ENCODE measurements at regions not wholly inside any gene's neighbourhood (a gene's known extent, or its start where the extent isn't known, plus 50 kb on each side); places are given as distances from the start of the nearest gene placed in this dataset.

GRCh38 chr10:29725133-29725720 lies 90.5 kb upstream of the SVIL start:
- H3K36me3 ChIP-seq (ENCODE audit: low read depth): no peaks in the 10 kb centered on the region
- H3K9me2 ChIP-seq (ENCODE audit: insufficient read depth): no peaks in the 10 kb centered on the region
- H3K4me1 ChIP-seq (ENCODE audit: insufficient read depth): no peaks in the 10 kb centered on the region
- no peak for TF ChIP-seq EZH2phosphoT487 (IDR thresholded peaks at IDR 0.05; ENCODE audit: insufficient read depth, low read depth)
- no peak for TF ChIP-seq EZH2 (IDR thresholded peaks at IDR 0.05; ENCODE audit: insufficient read depth, poor library complexity, severe bottlenecking)
- in situ Hi-C loops (cut with MboI): no loop called here
- DNase-seq: no peak
- H2AFZ ChIP-seq: no peak overlapping the region
- no peak overlapping the region for H3K4me3 ChIP-seq
- no peaks in the 10 kb centered on the region for H3K9me3 ChIP-seq (ENCODE audit: low read depth)
- no peak overlapping the region for H3K4me2 ChIP-seq (ENCODE audit: unreplicated experiment)
- no peaks in the 10 kb centered on the region for H4K20me1 ChIP-seq (ENCODE audit: insufficient read depth)
- H3F3A ChIP-seq (ENCODE audit: insufficient read depth): no peaks in the 10 kb centered on the region
- no peaks in the 10 kb centered on the region for H3K79me2 ChIP-seq (ENCODE audit: insufficient read depth)
- no peaks in the 10 kb centered on the region for H3K27me3 ChIP-seq (replicated peaks; ENCODE audit: insufficient read depth)
- no peak overlapping the region for H3K27ac ChIP-seq
- WGBS, 2 experiments (ENCODE audit: low coverage in 1 of 2, low lambda C conversion rate in 2 of 2, missing lambda C conversion rate in 2 of 2): 71 to 74% methylated on average over 6 of the region's 6 CpGs
- no peak overlapping the region for H3K9ac ChIP-seq

- DNase-seq: no peak
- H3K79me2 ChIP-seq (ENCODE audit: insufficient read depth): no peaks in the 10 kb centered on the region
- H3K4me1 ChIP-seq (ENCODE audit: insufficient read depth): no peaks in the 10 kb centered on the region
- no peak overlapping the region for H3K4me2 ChIP-seq (ENCODE audit: unreplicated experiment)
- no peaks in the 10 kb centered on the region for H3F3A ChIP-seq (ENCODE audit: insufficient read depth)
- no peaks in the 10 kb centered on the region for H3K9me3 ChIP-seq (ENCODE audit: low read depth)
- H3K4me3 ChIP-seq: no peak overlapping the region
- no peaks in the 10 kb centered on the region for H3K27me3 ChIP-seq (replicated peaks; ENCODE audit: insufficient read depth)
- in situ Hi-C loops (cut with MboI): no loop called here
- no peaks in the 10 kb centered on the region for H3K9me2 ChIP-seq (ENCODE audit: insufficient read depth)
- H3K27ac ChIP-seq: no peak overlapping the region
- H3K9ac ChIP-seq: no peak overlapping the region
- H3K36me3 ChIP-seq (ENCODE audit: low read depth): no peaks in the 10 kb centered on the region
- no peak overlapping the region for H2AFZ ChIP-seq
- WGBS, 2 experiments (ENCODE audit: low coverage in 1 of 2, low lambda C conversion rate in 2 of 2, missing lambda C conversion rate in 2 of 2): 53 to 54% methylated on average over 2 of the region's 2 CpGs
- no peaks in the 10 kb centered on the region for H4K20me1 ChIP-seq (ENCODE audit: insufficient read depth)
- TF ChIP-seq EZH2phosphoT487 (IDR thresholded peaks at IDR 0.05; ENCODE audit: insufficient read depth, low read depth) (no peak), EZH2 (IDR thresholded peaks at IDR 0.05; ENCODE audit: insufficient read depth, poor library complexity, severe bottlenecking) (no peak)
Observed at GRCh38 chr10:29723726-29724125, 89.0 kb upstream of the SVIL start.

DNA sequence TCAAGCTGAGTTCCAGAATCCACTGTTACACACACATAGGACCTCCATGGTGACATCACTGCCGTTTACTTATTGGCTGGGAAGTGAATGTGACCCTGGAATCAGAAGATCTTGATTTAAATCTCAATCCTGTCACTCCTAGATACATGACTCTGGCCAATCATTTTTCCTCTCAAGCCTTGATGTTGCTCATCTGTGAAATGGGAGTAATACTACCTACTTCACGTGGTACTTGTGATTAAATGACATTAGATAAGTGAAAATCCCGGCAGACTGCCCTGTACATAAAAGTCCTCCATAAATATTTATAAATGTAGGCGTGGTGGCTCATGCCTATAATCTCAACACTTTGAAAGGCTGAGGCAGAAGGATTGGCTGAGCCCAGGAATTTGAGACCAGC lies 88.0 kb upstream of the SVIL start:
- in situ Hi-C loops (cut with MboI): no loop called here
- H3K27ac ChIP-seq: no peak overlapping the region
- H4K20me1 ChIP-seq (ENCODE audit: insufficient read depth): no peaks in the 10 kb centered on the region

GRCh38 chr10:29720149-29720548 lies 85.4 kb upstream of the SVIL start:
- in situ Hi-C loops (cut with MboI): no loop called here

More for the DNA sequence above, 88.0 kb upstream of the SVIL start:
- H3K27me3 ChIP-seq (replicated peaks; ENCODE audit: insufficient read depth): no peaks in the 10 kb centered on the region
- H2AFZ ChIP-seq: no peak overlapping the region
- H3K36me3 ChIP-seq (ENCODE audit: low read depth): no peaks in the 10 kb centered on the region
- H3K79me2 ChIP-seq (ENCODE audit: insufficient read depth): no peaks in the 10 kb centered on the region
- H3F3A ChIP-seq (ENCODE audit: insufficient read depth): no peaks in the 10 kb centered on the region
- H3K4me1 ChIP-seq (ENCODE audit: insufficient read depth): no peaks in the 10 kb centered on the region
- H3K4me3 ChIP-seq: no peak overlapping the region
- TF ChIP-seq EZH2 (IDR thresholded peaks at IDR 0.05; ENCODE audit: insufficient read depth, poor library complexity, severe bottlenecking) (no peak), EZH2phosphoT487 (IDR thresholded peaks at IDR 0.05; ENCODE audit: insufficient read depth, low read depth) (no peak)
- no peaks in the 10 kb centered on the region for H3K9me2 ChIP-seq (ENCODE audit: insufficient read depth)
- H3K9ac ChIP-seq: no peak overlapping the region
- H3K4me2 ChIP-seq (ENCODE audit: unreplicated experiment): no peak overlapping the region
- WGBS, 2 experiments (ENCODE audit: low coverage in 1 of 2, low lambda C conversion rate in 2 of 2, missing lambda C conversion rate in 2 of 2): 63 to 72% methylated on average over 4 of the region's 4 CpGs
- no peaks in the 10 kb centered on the region for H3K9me3 ChIP-seq (ENCODE audit: low read depth)
- no peak for DNase-seq

GRCh38 chr10:29719281-29719675 lies 84.5 kb upstream of the SVIL start:
- H2AFZ ChIP-seq: no peak overlapping the region
- no peak overlapping the region for H3K4me3 ChIP-seq
- no peaks in the 10 kb centered on the region for H3K9me2 ChIP-seq (ENCODE audit: insufficient read depth)
- no peaks in the 10 kb centered on the region for H3K27me3 ChIP-seq (replicated peaks; ENCODE audit: insufficient read depth)
- H3K4me2 ChIP-seq (ENCODE audit: unreplicated experiment): no peak overlapping the region
- 62 to 64% methylated on average over 4 of the region's 4 CpGs for WGBS, 2 experiments (ENCODE audit: low coverage in 1 of 2, low lambda C conversion rate in 2 of 2, missing lambda C conversion rate in 2 of 2)
- in situ Hi-C loops (cut with MboI): no loop called here
- TF ChIP-seq EZH2 (IDR thresholded peaks at IDR 0.05; ENCODE audit: insufficient read depth, poor library complexity, severe bottlenecking) (no peak), EZH2phosphoT487 (IDR thresholded peaks at IDR 0.05; ENCODE audit: insufficient read depth, low read depth) (no peak)
- no peaks in the 10 kb centered on the region for H3K9me3 ChIP-seq (ENCODE audit: low read depth)
- no peaks in the 10 kb centered on the region for H3K79me2 ChIP-seq (ENCODE audit: insufficient read depth)
- H3F3A ChIP-seq (ENCODE audit: insufficient read depth): peaks cover 17% of the 10 kb centered on the region
- no peaks in the 10 kb centered on the region for H4K20me1 ChIP-seq (ENCODE audit: insufficient read depth)
- peaks cover 11% of the 10 kb centered on the region for H3K4me1 ChIP-seq (ENCODE audit: insufficient read depth)
- H3K9ac ChIP-seq: no peak overlapping the region
- H3K27ac ChIP-seq: no peak overlapping the region
- no peaks in the 10 kb centered on the region for H3K36me3 ChIP-seq (ENCODE audit: low read depth)
- DNase-seq: no peak

More at GRCh38 chr10:29720149-29720548, 85.4 kb upstream of the SVIL start:
- no peaks in the 10 kb centered on the region for H4K20me1 ChIP-seq (ENCODE audit: insufficient read depth)
- no peaks in the 10 kb centered on the region for H3K27me3 ChIP-seq (replicated peaks; ENCODE audit: insufficient read depth)
- no peaks in the 10 kb centered on the region for H3K9me2 ChIP-seq (ENCODE audit: insufficient read depth)
- no peak overlapping the region for H3K27ac ChIP-seq
- no peaks in the 10 kb centered on the region for H3K9me3 ChIP-seq (ENCODE audit: low read depth)
- H3K4me2 ChIP-seq (ENCODE audit: unreplicated experiment): no peak overlapping the region
- peaks cover 6% of the 10 kb centered on the region; the same call in 1 of the 2 replicates for H3K4me1 ChIP-seq (ENCODE audit: insufficient read depth)
- no peak overlapping the region for H3K4me3 ChIP-seq
- TF ChIP-seq EZH2phosphoT487 (IDR thresholded peaks at IDR 0.05; ENCODE audit: insufficient read depth, low read depth) (no peak), EZH2 (IDR thresholded peaks at IDR 0.05; ENCODE audit: insufficient read depth, poor library complexity, severe bottlenecking) (no peak)
- no peak for DNase-seq
- H3K9ac ChIP-seq: no peak overlapping the region
- peaks cover 8% of the 10 kb centered on the region for H3F3A ChIP-seq (ENCODE audit: insufficient read depth)
- H3K79me2 ChIP-seq (ENCODE audit: insufficient read depth): no peaks in the 10 kb centered on the region
- H2AFZ ChIP-seq: no peak overlapping the region
- no peaks in the 10 kb centered on the region for H3K36me3 ChIP-seq (ENCODE audit: low read depth)

All from GM23248 (cell line).